MM.1S (cell line): ENCODE measurements at regions not wholly inside any gene's neighbourhood (a gene's known extent, or its start where the extent isn't known, plus 50 kb on each side); places are given as distances from the start of the nearest gene placed in this dataset.

Experiments used
- DNase-seq: peaks from one replicate; pipeline ENCODE4 v3.0.0-alpha.2; 2015
- H2AFZ ChIP-seq: fragments of 300-600 bp; sonication (generic); 2 replicates; pipeline ENCODE4 v1.6.0; 2016; ENCODE audit warnings: antibody characterized with exemption, low read length
- H3F3A ChIP-seq: fragments of 300-600 bp; sonication (generic); 2 replicates; pipeline ENCODE4 v1.6.1; 2016; ENCODE audit warnings: mild to moderate bottlenecking, antibody characterized with exemption, low read length, moderate library complexity, mixed read lengths; ENCODE audit not compliant: insufficient read depth
- H3K27ac ChIP-seq: fragments of 300-600 bp; sonication (generic); 2 replicates; pipeline ENCODE4 v1.5.1; 2016; ENCODE audit warnings: mild to moderate bottlenecking, low read length
- H3K27me3 ChIP-seq: fragments of 300-600 bp; sonication (generic); replicated peaks from 2 replicates; pipeline ENCODE4 v1.6.0; 2016; ENCODE audit warnings: low read length; ENCODE audit not compliant: insufficient read depth
- H3K36me3 ChIP-seq: fragments of 300-600 bp; sonication (generic); replicated peaks from 2 replicates; pipeline ENCODE4 v1.6.1; 2016; ENCODE audit warnings: mild to moderate bottlenecking, low read length, mixed read lengths; ENCODE audit not compliant: insufficient read depth
- H3K4me1 ChIP-seq: fragments of 300-600 bp; sonication (generic); 2 replicates; pipeline ENCODE4 v1.6.1; 2016; ENCODE audit warnings: low read length, mixed read lengths
- H3K4me2 ChIP-seq: fragments of 300-600 bp; sonication (generic); 2 replicates; pipeline ENCODE4 v1.6.0; 2016; ENCODE audit warnings: low read depth, low read length
- H3K4me3 ChIP-seq: fragments of 300-600 bp; sonication (generic); 2 replicates; pipeline ENCODE4 v1.5.1; 2016; ENCODE audit warnings: low read length, mixed read lengths
- H3K79me2 ChIP-seq: fragments of 300-600 bp; sonication (generic); 2 replicates; pipeline ENCODE4 v1.6.1; 2016; ENCODE audit warnings: mixed run types, low read length, mixed read lengths
- H3K9ac ChIP-seq: fragments of 300-600 bp; sonication (generic); 2 replicates; pipeline ENCODE4 v1.6.1; 2016; ENCODE audit warnings: low read length, mixed read lengths
- H3K9me2 ChIP-seq: fragments of 300-600 bp; sonication (generic); replicated peaks from 2 replicates; pipeline ENCODE4 v1.6.1; 2016; ENCODE audit warnings: mild to moderate bottlenecking, low read length, mixed read lengths; ENCODE audit not compliant: insufficient read depth
- H3K9me3 ChIP-seq: fragments of 300-600 bp; sonication (generic); replicated peaks from 2 replicates; pipeline ENCODE4 v1.6.1; 2016; ENCODE audit warnings: mild to moderate bottlenecking, low read length, mixed read lengths; ENCODE audit not compliant: insufficient read depth
- H4K20me1 ChIP-seq: fragments of 300-600 bp; sonication (generic); 2 replicates; pipeline ENCODE4 v1.6.1; 2016; ENCODE audit warnings: mild to moderate bottlenecking, low read length, moderate library complexity, mixed read lengths; ENCODE audit not compliant: insufficient read depth
- EZH2 ChIP-seq: fragments of 300-600 bp; sonication (generic); optimal IDR thresholded peaks from 2 replicates; pipeline ENCODE3; 2017; ENCODE audit warnings: low read depth, mild to moderate bottlenecking, antibody characterized with exemption, low read length, mixed read lengths
- EZH2phosphoT487 ChIP-seq: fragments of 300-600 bp; sonication (generic); IDR thresholded peaks from 2 replicates; pipeline ENCODE4 v1.6.1; 2018; ENCODE audit warnings: antibody characterized with exemption, low read length
- TF ChIP-seq, protein P1 (sequence below): fragments of 300-600 bp; sonication (generic); IDR thresholded peaks from 2 replicates; pipeline ENCODE4 v1.5.1; 2016; ENCODE audit warnings: antibody characterized with exemption, low read length, mixed read lengths

- H3F3A ChIP-seq: no peaks in the 10 kb centered on the region
- H3K27ac ChIP-seq: no peak overlapping the region
- H3K79me2 ChIP-seq: no peaks in the 10 kb centered on the region
- TF ChIP-seq EZH2phosphoT487: no peak
- H3K36me3 ChIP-seq: no peaks in the 10 kb centered on the region
- H3K4me3 ChIP-seq: no peak overlapping the region
- H3K9me2 ChIP-seq: no peaks in the 10 kb centered on the region
- no peak for DNase-seq
- no peaks in the 10 kb centered on the region for H3K4me1 ChIP-seq
- no peak overlapping the region for H2AFZ ChIP-seq
- no peaks in the 10 kb centered on the region for H4K20me1 ChIP-seq
- no peak overlapping the region for H3K9ac ChIP-seq
- no peaks in the 10 kb centered on the region for H3K27me3 ChIP-seq
- no peak overlapping the region for H3K4me2 ChIP-seq
- H3K9me3 ChIP-seq: no peaks in the 10 kb centered on the region
These were observed 219.9 kb upstream of the NECTIN3 start for GRCh38 chr3:110851736-110852135.

GRCh38 chr3:110855207-110855606 lies 216.4 kb upstream of the NECTIN3 start:
- H3K9me2 ChIP-seq: no peaks in the 10 kb centered on the region
- H4K20me1 ChIP-seq: no peaks in the 10 kb centered on the region
- TF ChIP-seq, protein P1, sequence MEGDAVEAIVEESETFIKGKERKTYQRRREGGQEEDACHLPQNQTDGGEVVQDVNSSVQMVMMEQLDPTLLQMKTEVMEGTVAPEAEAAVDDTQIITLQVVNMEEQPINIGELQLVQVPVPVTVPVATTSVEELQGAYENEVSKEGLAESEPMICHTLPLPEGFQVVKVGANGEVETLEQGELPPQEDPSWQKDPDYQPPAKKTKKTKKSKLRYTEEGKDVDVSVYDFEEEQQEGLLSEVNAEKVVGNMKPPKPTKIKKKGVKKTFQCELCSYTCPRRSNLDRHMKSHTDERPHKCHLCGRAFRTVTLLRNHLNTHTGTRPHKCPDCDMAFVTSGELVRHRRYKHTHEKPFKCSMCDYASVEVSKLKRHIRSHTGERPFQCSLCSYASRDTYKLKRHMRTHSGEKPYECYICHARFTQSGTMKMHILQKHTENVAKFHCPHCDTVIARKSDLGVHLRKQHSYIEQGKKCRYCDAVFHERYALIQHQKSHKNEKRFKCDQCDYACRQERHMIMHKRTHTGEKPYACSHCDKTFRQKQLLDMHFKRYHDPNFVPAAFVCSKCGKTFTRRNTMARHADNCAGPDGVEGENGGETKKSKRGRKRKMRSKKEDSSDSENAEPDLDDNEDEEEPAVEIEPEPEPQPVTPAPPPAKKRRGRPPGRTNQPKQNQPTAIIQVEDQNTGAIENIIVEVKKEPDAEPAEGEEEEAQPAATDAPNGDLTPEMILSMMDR: no peak
- no peak for TF ChIP-seq EZH2
- TF ChIP-seq EZH2phosphoT487: no peak
- H2AFZ ChIP-seq: no peak overlapping the region
- H3K9ac ChIP-seq: no peak overlapping the region
- no peak for DNase-seq
- no peaks in the 10 kb centered on the region for H3K27me3 ChIP-seq
- no peak overlapping the region for H3K4me2 ChIP-seq
- H3K27ac ChIP-seq: no peak overlapping the region
- H3K79me2 ChIP-seq: no peaks in the 10 kb centered on the region
- no peaks in the 10 kb centered on the region for H3K4me1 ChIP-seq
- no peaks in the 10 kb centered on the region for H3F3A ChIP-seq
- H3K4me3 ChIP-seq: no peak overlapping the region
- no peaks in the 10 kb centered on the region for H3K9me3 ChIP-seq
- no peaks in the 10 kb centered on the region for H3K36me3 ChIP-seq

DNA sequence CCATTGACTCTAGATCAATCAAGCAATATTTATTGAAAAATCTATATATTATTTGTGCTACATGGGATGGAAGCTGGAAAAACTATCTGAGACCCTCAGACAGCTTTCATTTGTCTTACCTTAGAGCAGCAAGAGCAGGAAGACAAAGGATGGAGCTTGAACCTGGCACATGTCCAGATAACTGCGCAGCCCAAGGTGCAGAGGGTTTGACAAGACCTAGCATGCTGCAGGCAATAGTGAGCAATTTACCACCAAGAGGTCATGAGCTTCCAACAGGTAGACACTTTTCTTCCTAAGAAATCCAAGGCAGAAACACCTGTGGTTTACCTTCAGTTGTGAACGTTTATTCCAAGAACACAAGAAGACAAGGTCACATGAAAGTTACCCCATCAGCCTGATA lies 214.7 kb upstream of the NECTIN3 start:
- no peaks in the 10 kb centered on the region for H3K27me3 ChIP-seq
- DNase-seq: no peak
- no peaks in the 10 kb centered on the region for H3K36me3 ChIP-seq
- H3F3A ChIP-seq: no peaks in the 10 kb centered on the region
- no peak overlapping the region for H3K4me2 ChIP-seq
- H4K20me1 ChIP-seq: no peaks in the 10 kb centered on the region
- H3K9ac ChIP-seq: no peak overlapping the region
- H3K9me2 ChIP-seq: no peaks in the 10 kb centered on the region
- no peaks in the 10 kb centered on the region for H3K79me2 ChIP-seq
- H2AFZ ChIP-seq: no peak overlapping the region
- H3K4me3 ChIP-seq: no peak overlapping the region
- no peaks in the 10 kb centered on the region for H3K9me3 ChIP-seq
- H3K27ac ChIP-seq: no peak overlapping the region
- TF ChIP-seq EZH2phosphoT487 (no peak), EZH2 (no peak)
- TF ChIP-seq, protein P1: no peak
- no peaks in the 10 kb centered on the region for H3K4me1 ChIP-seq

GRCh38 chr3:110858549-110858948 lies 213.1 kb upstream of the NECTIN3 start:
- Histone ChIP-seq H3K9me3 (no peaks in the 10 kb centered on the region), H3K4me3 (no peak overlapping the region), H3K9ac (no peak overlapping the region), H2AFZ (no peak overlapping the region), H3K27ac (no peak overlapping the region), H3F3A (no peaks in the 10 kb centered on the region), H3K4me1 (no peaks in the 10 kb centered on the region), H3K27me3 (no peaks in the 10 kb centered on the region), H3K9me2 (no peaks in the 10 kb centered on the region), H3K79me2 (no peaks in the 10 kb centered on the region), H3K4me2 (no peak overlapping the region), H3K36me3 (no peaks in the 10 kb centered on the region), H4K20me1 (no peaks in the 10 kb centered on the region)
- no peak for TF ChIP-seq EZH2
- TF ChIP-seq EZH2phosphoT487: no peak
- TF ChIP-seq, protein P1: no peak
- DNase-seq: no peak
